Mesenchymal stem cell (in vitro differentiated cells and primary cell): ENCODE measurements at regions not wholly inside any gene's neighbourhood (a gene's known extent, or its start where the extent isn't known, plus 50 kb on each side); places are given as distances from the start of the nearest gene placed in this dataset.

Experiments
- DNase-seq: peaks from one replicate; pipeline ENCODE4 v3.0.0-alpha.2; 2013
- H2AFZ ChIP-seq: one replicate; pipeline ENCODE4 v1.6.1; 2013; ENCODE audit warnings: low read depth, mild to moderate bottlenecking, control low read depth, inconsistent platforms, low read length, moderate library complexity
- H2AK5ac ChIP-seq: 2 replicates; pipeline ENCODE4 v1.6.1; 2013; ENCODE audit warnings: low read length, moderate library complexity, mild to moderate bottlenecking, inconsistent platforms; ENCODE audit not compliant: severe bottlenecking
- H2BK120ac ChIP-seq: one replicate; pipeline ENCODE4 v1.6.1; 2013; ENCODE audit warnings: low read depth, mild to moderate bottlenecking, inconsistent platforms, low read length, moderate library complexity
- H2BK12ac ChIP-seq, 2 experiments: one replicate each; pipeline ENCODE4 v1.6.1; 2013; ENCODE audit warnings: inconsistent platforms in 2 of 2, low read length in 2 of 2, mild to moderate bottlenecking in 2 of 2, moderate library complexity in 2 of 2, control low read depth in 1 of 2
- H2BK15ac ChIP-seq: one replicate; pipeline ENCODE4 v1.6.1; 2013; ENCODE audit warnings: mild to moderate bottlenecking, low read depth, inconsistent platforms; ENCODE audit not compliant: poor library complexity, severe bottlenecking
- H2BK5ac ChIP-seq: 2 replicates; pipeline ENCODE4 v1.6.1; 2013; ENCODE audit warnings: low read depth, mild to moderate bottlenecking, low read length, control low read depth, inconsistent platforms; ENCODE audit not compliant: poor library complexity, severe bottlenecking
- H3K14ac ChIP-seq, 2 experiments: one replicate each; pipeline ENCODE4 v1.6.1; 2013; ENCODE audit warnings: inconsistent platforms in 2 of 2, low read length in 2 of 2, control low read depth in 1 of 2, mild to moderate bottlenecking in 1 of 2, moderate library complexity in 1 of 2
- H3K18ac ChIP-seq, 2 experiments: one replicate each; pipeline ENCODE4 v1.6.1; 2013; ENCODE audit warnings: inconsistent platforms in 2 of 2, low read length in 2 of 2, control low read depth in 1 of 2, low read depth in 1 of 2, mild to moderate bottlenecking in 1 of 2
- H3K23ac ChIP-seq, 2 experiments: one replicate each; pipeline ENCODE4 v1.6.1; 2013; ENCODE audit warnings: inconsistent platforms in 2 of 2, low read length in 2 of 2, mild to moderate bottlenecking in 2 of 2, moderate library complexity in 2 of 2, control low read depth in 1 of 2
- H3K27ac ChIP-seq: 2 replicates; pipeline ENCODE4 v1.5.1; 2013; ENCODE audit warnings: mild to moderate bottlenecking, moderate library complexity, low read length, control low read depth, inconsistent platforms; ENCODE audit not compliant: poor library complexity, severe bottlenecking
- H3K27me3 ChIP-seq, 2 experiments: 2 replicates each; pipeline versions ENCODE4 v1.6.1 to v1.7.0; 2013; ENCODE audit warnings: low read length in 2 of 2, mild to moderate bottlenecking in 2 of 2, moderate library complexity in 2 of 2, control low read depth in 1 of 2, inconsistent platforms in 1 of 2; ENCODE audit not compliant: control insufficient read depth in 1 of 2, insufficient read depth in 1 of 2
- H3K36me3 ChIP-seq, 2 experiments: 2 replicates each; pipeline versions ENCODE4 v1.6.1 to v1.7.0; 2013; ENCODE audit warnings: low read length in 2 of 2, control low read depth in 1 of 2, inconsistent platforms in 1 of 2, low read depth in 1 of 2, mild to moderate bottlenecking in 1 of 2; ENCODE audit not compliant: insufficient read depth in 2 of 2, control insufficient read depth in 1 of 2
- H3K4ac ChIP-seq, 2 experiments: one replicate each; pipeline ENCODE4 v1.6.1; 2013; ENCODE audit warnings: inconsistent platforms in 2 of 2, low read length in 2 of 2, mild to moderate bottlenecking in 2 of 2, moderate library complexity in 2 of 2, control low read depth in 1 of 2, low read depth in 1 of 2
- H3K4me1 ChIP-seq: 2 replicates; pipeline ENCODE4 v1.6.1; 2013; ENCODE audit warnings: low read depth, low read length, control low read depth; ENCODE audit not compliant: control insufficient read depth, insufficient read depth
- H3K4me2 ChIP-seq: 2 replicates; pipeline ENCODE4 v1.6.1; 2013; ENCODE audit warnings: low read length, mild to moderate bottlenecking, inconsistent platforms; ENCODE audit not compliant: poor library complexity, severe bottlenecking
- H3K4me3 ChIP-seq, 2 experiments: 2 replicates each; pipeline versions ENCODE4 v1.5.1 to v1.7.0; 2013; ENCODE audit warnings: low read length in 2 of 2, mild to moderate bottlenecking in 2 of 2, control low read depth in 1 of 2, low read depth in 1 of 2; ENCODE audit not compliant: insufficient read depth in 1 of 2
- H3K79me1 ChIP-seq: replicated peaks from 2 replicates; pipeline ENCODE4 v1.6.1; 2013; ENCODE audit warnings: mild to moderate bottlenecking, control low read depth, low read length, inconsistent platforms; ENCODE audit not compliant: poor library complexity, severe bottlenecking
- H3K9ac ChIP-seq: 2 replicates; pipeline ENCODE4 v1.7.0; 2013; ENCODE audit warnings: mild to moderate bottlenecking, low read length, moderate library complexity
- H3K9me3 ChIP-seq: 2 replicates; pipeline ENCODE4 v1.7.0; 2013; ENCODE audit warnings: mild to moderate bottlenecking, low read length; ENCODE audit not compliant: control insufficient read depth
- H4K8ac ChIP-seq: one replicate; pipeline ENCODE4 v1.6.1; 2013; ENCODE audit warnings: inconsistent platforms, mild to moderate bottlenecking, low read length, moderate library complexity
- H4K91ac ChIP-seq: one replicate; pipeline ENCODE4 v1.6.1; 2013; ENCODE audit warnings: mild to moderate bottlenecking, low read length, inconsistent platforms
- WGBS: methylation state at CpG from one replicate; pipeline ENCODE4 v1.1.7; 2013; ENCODE audit warnings: mixed read lengths; 5-methylcytosine and 5-hydroxymethylcytosine counted together

DNA sequence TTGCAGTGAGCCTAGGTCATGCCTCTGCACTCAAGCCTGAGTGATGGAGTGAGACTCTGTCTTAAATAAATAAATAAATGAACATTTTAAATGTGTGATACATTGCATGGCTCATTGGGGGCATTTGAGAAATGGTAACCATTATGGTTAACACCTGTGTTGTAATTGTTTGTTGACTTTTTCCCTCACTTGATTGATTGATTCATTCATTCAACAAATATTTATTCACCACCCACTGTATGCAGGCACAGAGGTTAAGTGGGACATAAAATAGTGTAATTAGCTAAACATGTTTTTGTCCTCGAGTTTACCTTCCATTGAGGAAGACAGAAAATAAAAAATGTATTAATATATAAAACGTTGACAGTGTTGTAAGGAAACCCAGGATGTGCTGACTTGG, 127.1 kb upstream of the ANKRD28 start:
- no peak overlapping the region for H2BK120ac ChIP-seq
- no peak overlapping the region for H2BK5ac ChIP-seq
- H3K9me3 ChIP-seq = no peaks in the 10 kb centered on the region
- 83% methylated on average over 2 of the region's 2 CpGs for WGBS
- no peak overlapping the region for H3K27ac ChIP-seq
- H2AFZ ChIP-seq = no peak overlapping the region
- H4K91ac ChIP-seq = no peak overlapping the region
- peaks cover under 1% of the 10 kb centered on the region for H3K4me1 ChIP-seq
- H3K4ac ChIP-seq = no peak overlapping the region
- no peak overlapping the region for H3K4me3 ChIP-seq
- H4K8ac ChIP-seq = no peak overlapping the region
- no peak for DNase-seq
- H3K18ac ChIP-seq = no peak overlapping the region
- H3K14ac ChIP-seq = no peak overlapping the region
- H3K79me1 ChIP-seq = no peaks in the 10 kb centered on the region
- H3K36me3 ChIP-seq = no peaks in the 10 kb centered on the region
- H2BK12ac ChIP-seq = no peak overlapping the region
- H2BK15ac ChIP-seq = no peak overlapping the region
- no peak overlapping the region for H2AK5ac ChIP-seq
- no peak overlapping the region for H3K4me2 ChIP-seq
- no peaks in the 10 kb centered on the region for H3K27me3 ChIP-seq
- no peak overlapping the region for H3K9ac ChIP-seq
- no peak overlapping the region for H3K23ac ChIP-seq

DNA sequence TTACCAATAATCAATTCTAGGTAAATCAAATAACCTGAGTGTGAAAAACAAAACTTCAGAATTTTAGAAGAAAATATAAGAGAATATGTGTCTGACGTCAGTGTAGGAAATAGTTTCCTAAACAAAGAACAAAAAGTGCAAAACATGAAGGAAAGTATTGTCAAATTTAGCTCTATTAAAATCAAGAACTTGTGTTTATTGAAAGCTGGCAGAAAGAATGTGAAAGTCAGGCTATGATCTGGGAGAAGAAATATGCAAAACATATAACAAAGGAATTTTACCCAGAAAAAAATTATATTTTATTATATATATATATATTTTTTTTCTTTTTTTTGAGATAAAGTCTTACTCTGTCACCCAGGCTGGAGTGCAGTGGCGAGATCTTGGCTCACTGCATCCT, 129.1 kb upstream of the ANKRD28 start:
- no peak overlapping the region for H3K18ac ChIP-seq
- H3K9ac ChIP-seq = no peak overlapping the region
- no peak overlapping the region for H2BK15ac ChIP-seq
- H3K9me3 ChIP-seq = no peaks in the 10 kb centered on the region
- peaks cover 2% of the 10 kb centered on the region for H3K4me1 ChIP-seq
- H3K4me3 ChIP-seq = no peak overlapping the region
- H3K23ac ChIP-seq = no peak overlapping the region
- no peak overlapping the region for H2AK5ac ChIP-seq
- no peak overlapping the region for H2BK120ac ChIP-seq
- WGBS = 83% methylated on average over 1 of the region's 2 CpGs
- H4K91ac ChIP-seq = no peak overlapping the region
- H2AFZ ChIP-seq = no peak overlapping the region
- no peak overlapping the region for H3K14ac ChIP-seq
- H3K36me3 ChIP-seq = no peaks in the 10 kb centered on the region
- H2BK12ac ChIP-seq = no peak overlapping the region
- H3K4me2 ChIP-seq = no peak overlapping the region
- H3K27me3 ChIP-seq = no peaks in the 10 kb centered on the region
- no peaks in the 10 kb centered on the region for H3K79me1 ChIP-seq
- H3K4ac ChIP-seq = no peak overlapping the region
- no peak overlapping the region for H3K27ac ChIP-seq
- no peak overlapping the region for H2BK5ac ChIP-seq
- H4K8ac ChIP-seq = no peak overlapping the region
- DNase-seq = no peak

DNA sequence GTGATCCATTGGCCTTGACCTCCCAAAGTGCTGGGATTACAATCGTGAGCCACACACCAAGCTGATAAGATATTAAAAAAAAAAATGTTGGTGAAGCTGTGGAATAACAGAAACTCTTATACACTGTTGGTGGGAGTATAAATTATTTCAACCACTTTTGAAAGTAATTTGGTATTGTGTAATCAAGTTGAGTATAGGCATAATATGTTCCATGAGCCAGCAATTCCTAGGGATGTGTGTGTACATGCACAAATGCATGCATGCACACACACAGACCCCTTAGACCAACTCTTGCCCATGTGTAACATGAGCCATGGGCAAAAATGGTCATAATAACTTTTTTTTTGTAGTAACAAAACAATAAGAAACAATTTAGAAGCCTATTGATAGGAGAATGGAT, 130.2 kb upstream of the ANKRD28 start:
- Histone ChIP-seq H2BK5ac (no peak overlapping the region), H3K14ac (no peak overlapping the region), H2BK15ac (no peak overlapping the region), H3K9ac (no peak overlapping the region), H3K23ac (no peak overlapping the region), H2AFZ (no peak overlapping the region), H3K4ac (no peak overlapping the region), H2AK5ac (no peak overlapping the region), H2BK12ac (no peak overlapping the region), H3K18ac (no peak overlapping the region), H3K4me2 (no peak overlapping the region), H3K4me1 (peaks cover 2% of the 10 kb centered on the region), H3K27ac (no peak overlapping the region), H4K91ac (no peak overlapping the region), H3K27me3 (no peaks in the 10 kb centered on the region), H3K4me3 (no peak overlapping the region), H3K36me3 (no peaks in the 10 kb centered on the region), H3K9me3 (no peaks in the 10 kb centered on the region), H2BK120ac (no peak overlapping the region), H3K79me1 (no peaks in the 10 kb centered on the region), H4K8ac (no peak overlapping the region)
- DNase-seq = no peak
- 91% methylated on average over 1 of the region's 1 CpG for WGBS

DNA sequence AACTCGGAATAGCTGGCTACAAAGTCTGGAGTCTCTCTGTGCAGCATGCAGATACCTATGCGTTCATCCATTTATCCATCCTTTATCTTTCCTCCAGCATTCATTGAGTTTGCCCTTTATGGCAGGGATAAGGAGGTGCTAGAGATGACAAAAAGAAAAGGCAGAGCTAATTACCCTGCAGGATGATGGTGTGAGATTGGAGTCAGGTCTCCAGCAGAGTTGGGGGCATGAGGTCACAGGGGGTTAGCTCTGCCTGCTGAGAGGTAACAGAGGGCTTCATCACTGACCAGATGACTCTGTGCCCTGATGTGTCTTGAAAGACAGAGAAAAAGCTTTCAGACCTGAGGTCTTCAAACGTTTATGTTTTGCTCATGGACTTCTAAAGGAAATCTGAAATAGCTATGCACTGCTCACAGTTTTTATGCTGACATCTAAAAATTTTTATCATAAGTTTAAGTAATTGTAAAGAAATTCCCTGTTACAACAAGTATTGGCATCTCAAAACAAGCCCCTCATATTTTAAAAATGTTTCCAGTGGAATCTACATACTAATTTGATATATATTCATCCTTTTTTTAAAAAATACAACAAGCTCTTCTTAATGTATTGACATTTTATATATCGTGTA, 132.3 kb upstream of the ANKRD28 start:
- no peak for DNase-seq
- H3K36me3 ChIP-seq = no peaks in the 10 kb centered on the region

More for the DNA sequence above, 132.3 kb upstream of the ANKRD28 start:
- Histone ChIP-seq H3K4me2 (no peak overlapping the region), H2BK12ac (no peak overlapping the region), H3K4me3 (no peak overlapping the region), H2AK5ac (no peak overlapping the region), H2BK5ac (no peak overlapping the region), H2AFZ (no peak overlapping the region), H4K91ac (no peak overlapping the region), H2BK15ac (no peak overlapping the region), H4K8ac (no peak overlapping the region), H3K79me1 (no peaks in the 10 kb centered on the region), H3K9me3 (no peaks in the 10 kb centered on the region), H3K27me3 (no peaks in the 10 kb centered on the region), H3K18ac (no peak overlapping the region), H2BK120ac (no peak overlapping the region), H3K27ac (no peak overlapping the region), H3K4ac (no peak overlapping the region), H3K14ac (no peak overlapping the region), H3K9ac (no peak overlapping the region), H3K23ac (no peak overlapping the region), H3K4me1 (peaks cover 2% of the 10 kb centered on the region)
- 67% methylated on average over 1 of the region's 4 CpGs for WGBS
